Thyroid gland (tissue), 4 donors: ENCODE measurements at regions not wholly inside any gene's neighbourhood (a gene's known extent, or its start where the extent isn't known, plus 50 kb on each side); places are given as distances from the start of the nearest gene placed in this dataset.

ENCODE experiments used
- DNase-seq, 2 donors: peaks; one replicate each; pipeline ENCODE4 v3.0.0-alpha.2; 2019
- H3K27ac ChIP-seq, 3 donors: fragments of 200-600 bp; sonication (generic); 1 replicate in 2 of 3; 2 replicates in 1 of 3; pipeline ENCODE4 v1.5.1; 2016 to 2019; ENCODE audit warnings: mild to moderate bottlenecking in 1 of 3, moderate library complexity in 1 of 3
- H3K27me3 ChIP-seq: fragments of 200-600 bp; sonication (generic); one replicate; pipeline ENCODE4 v1.5.1; 2019
- H3K36me3 ChIP-seq, 2 donors: fragments of 200-600 bp; sonication (generic); one replicate each; pipeline ENCODE4 v1.5.1; 2016 to 2019
- H3K4me1 ChIP-seq, 2 donors: fragments of 200-600 bp; sonication (generic); one replicate each; pipeline ENCODE4 v1.5.1; 2017 to 2019
- H3K4me3 ChIP-seq, 3 donors: fragments of 200-600 bp; sonication (generic); replicated peaks in 1 of 3; 1 replicate in 2 of 3; 2 replicates in 1 of 3; pipeline ENCODE4 v1.5.1; 2016; ENCODE audit warnings: mild to moderate bottlenecking in 1 of 3
- H3K9me3 ChIP-seq: fragments of 200-600 bp; sonication (generic); one replicate; pipeline ENCODE4 v1.5.1; 2017
- CTCF ChIP-seq, 6 experiments: fragments of 200-600 bp in 3 of 6; fragments of 450-650 bp in 3 of 6; sonication (generic) in 3 of 6; IDR thresholded peaks; one replicate each; pipeline ENCODE4 v1.5.1; 2016 to 2019; ENCODE audit warnings: antibody characterized with exemption in 6 of 6, mild to moderate bottlenecking in 2 of 6, inconsistent platforms in 1 of 6, moderate library complexity in 1 of 6
- POLR2A ChIP-seq, 2 donors: fragments of 450-650 bp; IDR thresholded peaks; one replicate each; pipeline ENCODE4 v1.6.1; 2017; ENCODE audit warnings: antibody characterized with exemption in 2 of 2, mild to moderate bottlenecking in 2 of 2, moderate library complexity in 1 of 2
- WGBS, 2 donors: methylation state at CpG; one replicate each; pipeline ENCODE4 v1.1.5; 2017; 5-methylcytosine and 5-hydroxymethylcytosine counted together
- intact Hi-C: fragments of 100-400 bp; cut with DNase I; formaldehyde crosslinking; loops from one replicate; pipeline ENCODE4 v1.15.1; 2023

GRCh38 chr13:22538400-22538799 lies 642.4 kb upstream of the SGCG start:
- 90 to 91% methylated on average over 5 of the region's 5 CpGs for WGBS, 2 donors
- TF ChIP-seq CTCF (IDR thresholded peaks at IDR 0.05) (no peak), POLR2A (IDR thresholded peaks at IDR 0.05) (no peak)

GRCh38 chr13:22549126-22549525 lies 631.7 kb upstream of the SGCG start:
- no peak overlapping the region for H3K4me3 ChIP-seq
- no peaks in the 10 kb centered on the region for H3K36me3 ChIP-seq
- intact Hi-C loops: no loop called here
- no peak for DNase-seq
- H3K9me3 ChIP-seq: no peaks in the 10 kb centered on the region
- no peaks in the 10 kb centered on the region for H3K27me3 ChIP-seq
- no peak overlapping the region for H3K27ac ChIP-seq
- TF ChIP-seq POLR2A (IDR thresholded peaks at IDR 0.05): no peak
- TF ChIP-seq CTCF (IDR thresholded peaks at IDR 0.05): no peak
- 89 to 93% methylated on average over 2 of the region's 2 CpGs for WGBS, 2 donors
- H3K4me1 ChIP-seq: no peaks in the 10 kb centered on the region

More at GRCh38 chr13:22538400-22538799, 642.4 kb upstream of the SGCG start:
- Histone ChIP-seq H3K4me3 (no peak overlapping the region), H3K4me1 (no peaks in the 10 kb centered on the region), H3K9me3 (no peaks in the 10 kb centered on the region), H3K27ac (no peak overlapping the region), H3K27me3 (no peaks in the 10 kb centered on the region), H3K36me3 (no peaks in the 10 kb centered on the region)
- DNase-seq: no peak
- intact Hi-C loops: no loop called here

- TF ChIP-seq CTCF (IDR thresholded peaks at IDR 0.05) (no peak), POLR2A (IDR thresholded peaks at IDR 0.05) (no peak)
- no peak for DNase-seq
- Histone ChIP-seq H3K27me3 (no peaks in the 10 kb centered on the region), H3K4me1 (no peaks in the 10 kb centered on the region), H3K36me3 (no peaks in the 10 kb centered on the region), H3K27ac (no peak overlapping the region), H3K9me3 (no peaks in the 10 kb centered on the region), H3K4me3 (no peak overlapping the region)
- intact Hi-C loops: no loop called here
Observed at GRCh38 chr13:22561581-22561980, 619.2 kb upstream of the SGCG start.

GRCh38 chr13:22562116-22562515 lies 618.7 kb upstream of the SGCG start:
- H3K27me3 ChIP-seq: no peaks in the 10 kb centered on the region
- TF ChIP-seq POLR2A (IDR thresholded peaks at IDR 0.05) (no peak), CTCF (IDR thresholded peaks at IDR 0.05) (no peak)
- H3K36me3 ChIP-seq: no peaks in the 10 kb centered on the region
- H3K9me3 ChIP-seq: no peaks in the 10 kb centered on the region
- H3K4me3 ChIP-seq: no peak overlapping the region
- intact Hi-C loops: no loop called here
- H3K4me1 ChIP-seq: no peaks in the 10 kb centered on the region
- 77 to 78% methylated on average over 1 of the region's 1 CpG for WGBS, 2 donors
- no peak overlapping the region for H3K27ac ChIP-seq
- DNase-seq: no peak

GRCh38 chr13:22563272-22563671 lies 617.5 kb upstream of the SGCG start:
- Histone ChIP-seq H3K36me3 (no peaks in the 10 kb centered on the region), H3K9me3 (no peaks in the 10 kb centered on the region), H3K27ac (no peak overlapping the region), H3K4me1 (no peaks in the 10 kb centered on the region), H3K4me3 (no peak overlapping the region), H3K27me3 (no peaks in the 10 kb centered on the region)
- no peak for DNase-seq
- TF ChIP-seq CTCF (IDR thresholded peaks at IDR 0.05) (no peak), POLR2A (IDR thresholded peaks at IDR 0.05) (no peak)
- intact Hi-C loops: no loop called here
